NCI-H1694 (cell line): ENCODE measurements at regions not wholly inside any gene's neighbourhood (a gene's known extent, or its start where the extent isn't known, plus 50 kb on each side); places are given as distances from the start of the nearest gene placed in this dataset.
"Not testable (repeated sequence)": the region's sequence is repeated elsewhere in the genome, so short reads cannot be mapped to it uniquely, and the experiment has no call there.

Experiments used
- DNase-seq: peaks from one replicate; lab custom pipeline; 2025; lab: John Stamatoyannopoulos, UW

GRCh38 chr1:177710696-177711620 lies 258.9 kb downstream of the SEC16B start:
- DNase-seq = no peak

- DNase-seq = no peak
Observed at GRCh38 chr1:177708406-177708805, 261.5 kb downstream of the SEC16B start.

GRCh38 chr1:177706977-177707376 lies 262.9 kb downstream of the SEC16B start:
- no peak for DNase-seq

GRCh38 chr1:177705839-177706238 lies 264.0 kb downstream of the SEC16B start:
- no peak for DNase-seq

GRCh38 chr1:177703888-177704446 lies 265.9 kb downstream of the SEC16B start:
- no peak for DNase-seq

- no peak for DNase-seq
Observed at GRCh38 chr1:177701654-177702353, 268.1 kb downstream of the SEC16B start.

- DNase-seq = no peak
Observed at GRCh38 chr1:177700856-177701255, 269.0 kb downstream of the SEC16B start.

GRCh38 chr1:177690996-177691395 lies 278.9 kb downstream of the SEC16B start:
- DNase-seq = no peak

GRCh38 chr1:177687544-177687943 lies 282.3 kb downstream of the SEC16B start:
- DNase-seq = no peak

- DNase-seq = no peak
Observed at GRCh38 chr1:177686933-177687332, 282.9 kb downstream of the SEC16B start.

GRCh38 chr1:177669161-177669560 lies 300.7 kb downstream of the SEC16B start:
- DNase-seq = no peak

GRCh38 chr1:177665935-177666334 lies 303.9 kb downstream of the SEC16B start:
- no peak for DNase-seq

- not testable (repeated sequence) for DNase-seq
Observed at GRCh38 chr1:177664742-177665141, 305.1 kb downstream of the SEC16B start.

GRCh38 chr1:177660188-177660587 lies 309.7 kb downstream of the SEC16B start:
- no peak for DNase-seq

GRCh38 chr1:177659281-177659680 lies 310.6 kb downstream of the SEC16B start:
- DNase-seq = no peak

GRCh38 chr1:177656598-177656997 lies 313.3 kb downstream of the SEC16B start:
- no peak for DNase-seq

GRCh38 chr1:177650947-177651346 lies 318.9 kb downstream of the SEC16B start:
- DNase-seq = no peak

GRCh38 chr1:177648731-177649265 lies 321.1 kb downstream of the SEC16B start:
- DNase-seq = no peak

GRCh38 chr1:177648138-177648537 lies 321.7 kb downstream of the SEC16B start:
- DNase-seq = no peak

- DNase-seq = no peak
Observed at GRCh38 chr1:177646757-177647730, 322.8 kb downstream of the SEC16B start.

- no peak for DNase-seq
Observed at GRCh38 chr1:177645491-177646190, 324.2 kb downstream of the SEC16B start.
